Activated B cell treated with CpG ODN at 0.5 μM for 24 hours (primary cell): ENCODE measurements at regions not wholly inside any gene's neighbourhood (a gene's known extent, or its start where the extent isn't known, plus 50 kb on each side); places are given as distances from the start of the nearest gene placed in this dataset.

Experiments used
- ATAC-seq: fragments of 200-7000 bp; cut with Tn5 transposase; one replicate; pipeline ENCODE4 v1.10.0; 2021; ENCODE audit warnings: low read depth, mild to moderate bottlenecking, moderate library complexity
- CTCF ChIA-PET: fragments of 350-600 bp; sonication (Branson Sonifier 250); formaldehyde crosslinking; loops from one replicate; lab custom pipeline; 2021; ENCODE audit warnings: antibody characterized with exemption; lab: Charles Lee
- POLR2A ChIA-PET: fragments of 350-600 bp; sonication (Branson Sonifier 250); formaldehyde crosslinking; loops from one replicate; lab custom pipeline; 2021; ENCODE audit warnings: antibody characterized with exemption; lab: Charles Lee
- DNase-seq: peaks from one replicate; pipeline ENCODE4 v3.0.0; 2022
- H3K27ac Mint-ChIP-seq: one replicate; pipeline ENCODE4 v1.8.0; 2020; ENCODE audit warnings: mixed read lengths
- H3K27me3 Mint-ChIP-seq: one replicate; pipeline ENCODE4 v1.8.0; 2021; ENCODE audit warnings: mixed read lengths
- H3K36me3 Mint-ChIP-seq: one replicate; pipeline ENCODE4 v1.8.0; 2021; ENCODE audit warnings: low read depth, mixed read lengths
- H3K4me1 Mint-ChIP-seq: one replicate; pipeline ENCODE4 v1.8.0; 2021; ENCODE audit warnings: mixed read lengths
- H3K4me3 Mint-ChIP-seq: one replicate; pipeline ENCODE4 v1.8.0; 2020; ENCODE audit warnings: mild to moderate bottlenecking, mixed read lengths
- H3K9me3 Mint-ChIP-seq: one replicate; pipeline ENCODE4 v1.8.0; 2020; ENCODE audit warnings: mixed read lengths
- CTCF ChIP-seq: fragments of 200-600 bp; IDR thresholded peaks from one replicate; pipeline ENCODE4 v1.8.0; 2022; ENCODE audit warnings: antibody characterized with exemption, mild to moderate bottlenecking
- intact Hi-C: fragments of 100-400 bp; cut with micrococcal nuclease; formaldehyde crosslinking; loops from one replicate; pipeline ENCODE4 v1.15.1; 2024

DNA sequence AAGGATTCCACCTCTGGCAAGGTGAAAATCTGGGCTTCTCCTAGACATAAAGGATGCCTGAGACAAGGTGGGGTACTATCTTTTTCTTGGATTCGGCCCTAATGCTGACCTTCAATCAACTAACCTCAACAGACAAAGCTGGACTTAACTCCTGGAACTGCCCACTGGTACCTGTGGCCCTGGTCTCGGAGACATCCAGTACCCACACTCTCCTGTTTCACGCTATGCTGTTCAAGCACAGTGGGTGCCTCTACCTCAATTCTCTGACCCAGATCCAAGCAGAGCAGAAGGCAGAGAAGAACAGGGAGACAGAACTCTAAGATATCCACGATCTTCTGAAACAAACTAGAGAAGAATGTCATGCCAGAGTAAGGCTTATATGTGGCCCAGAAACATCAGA is 189.8 kb upstream of the FOXQ1 start:
- ATAC-seq, result no peak
- Mint-ChIP-seq H3K4me1 (no peaks in the 10 kb centered on the region), H3K9me3 (no peaks in the 10 kb centered on the region), H3K27ac (no peak overlapping the region), H3K4me3 (no peak overlapping the region), H3K27me3 (peaks cover 10% of the 10 kb centered on the region), H3K36me3 (no peaks in the 10 kb centered on the region)
- intact Hi-C loops, result no loop called here
- no peak for TF ChIP-seq CTCF
- no peak for DNase-seq
- POLR2A ChIA-PET, result no interaction called here
- CTCF ChIA-PET, result no interaction called here

DNA sequence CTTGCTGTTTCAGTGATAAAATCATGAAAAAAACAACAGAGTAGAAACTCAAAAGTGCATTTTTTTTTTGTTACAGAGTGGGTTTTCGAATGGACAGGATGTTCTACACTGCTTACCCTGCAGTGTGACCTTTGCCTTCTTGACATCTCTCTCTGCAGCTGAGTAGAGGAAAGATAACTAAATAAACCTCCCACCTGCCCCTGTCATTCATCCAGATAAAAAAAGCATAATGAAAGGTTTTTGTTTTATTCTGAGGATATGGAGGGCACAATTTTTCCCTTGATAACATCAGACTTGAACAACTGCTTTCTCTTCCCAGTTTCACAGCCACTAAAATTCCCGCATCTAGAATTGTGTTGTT is 193.6 kb upstream of the FOXQ1 start:
- Mint-ChIP-seq H3K36me3 (no peaks in the 10 kb centered on the region), H3K27ac (no peak overlapping the region)

GRCh38 chr6:1117530-1118286 is 194.2 kb upstream of the FOXQ1 start:
- no peak for TF ChIP-seq CTCF
- DNase-seq (no peak), ATAC-seq (no peak)
- no peaks in the 10 kb centered on the region for H3K36me3 Mint-ChIP-seq
- peaks cover 8% of the 10 kb centered on the region for H3K27me3 Mint-ChIP-seq
- no peak overlapping the region for H3K4me3 Mint-ChIP-seq
- intact Hi-C loops, result no loop called here
- CTCF ChIA-PET, result no interaction called here
- no peak overlapping the region for H3K27ac Mint-ChIP-seq
- H3K9me3 Mint-ChIP-seq, result no peaks in the 10 kb centered on the region
- H3K4me1 Mint-ChIP-seq, result no peaks in the 10 kb centered on the region
- POLR2A ChIA-PET, result no interaction called here

More for the DNA sequence above, 193.6 kb upstream of the FOXQ1 start:
- H3K9me3 Mint-ChIP-seq, result no peaks in the 10 kb centered on the region
- H3K4me3 Mint-ChIP-seq, result no peak overlapping the region
- ChIA-PET POLR2A (no interaction called here), CTCF (no interaction called here)
- TF ChIP-seq CTCF, result no peak
- intact Hi-C loops, result no loop called here
- H3K4me1 Mint-ChIP-seq, result no peaks in the 10 kb centered on the region
- DNase-seq (no peak), ATAC-seq (no peak)
- H3K27me3 Mint-ChIP-seq, result peaks cover 8% of the 10 kb centered on the region

GRCh38 chr6:1116149-1116548 is 195.7 kb upstream of the FOXQ1 start:
- no peaks in the 10 kb centered on the region for H3K4me1 Mint-ChIP-seq
- TF ChIP-seq CTCF, result no peak
- intact Hi-C loops, result no loop called here
- H3K27me3 Mint-ChIP-seq, result peaks cover 8% of the 10 kb centered on the region
- CTCF ChIA-PET, result no interaction called here
- H3K27ac Mint-ChIP-seq, result no peak overlapping the region
- POLR2A ChIA-PET, result no interaction called here
- no peak overlapping the region for H3K4me3 Mint-ChIP-seq
- no peaks in the 10 kb centered on the region for H3K9me3 Mint-ChIP-seq
- no peak for DNase-seq
- H3K36me3 Mint-ChIP-seq, result no peaks in the 10 kb centered on the region
- no peak for ATAC-seq

- Mint-ChIP-seq H3K36me3 (no peaks in the 10 kb centered on the region), H3K27ac (no peak overlapping the region), H3K4me3 (no peak overlapping the region), H3K9me3 (no peaks in the 10 kb centered on the region), H3K27me3 (peaks cover 4% of the 10 kb centered on the region), H3K4me1 (no peaks in the 10 kb centered on the region)
- ATAC-seq (no peak), DNase-seq (no peak)
- no peak for TF ChIP-seq CTCF
- POLR2A ChIA-PET, result no interaction called here
- CTCF ChIA-PET, result no interaction called here
- intact Hi-C loops, result no loop called here
These were observed 197.9 kb upstream of the FOXQ1 start for GRCh38 chr6:1113916-1114540.
